ENCODE measurements at regions not wholly inside any gene's neighbourhood (a gene's known extent, or its start where the extent isn't known, plus 50 kb on each side); places are given as distances from the start of the nearest gene placed in this dataset.

DNA sequence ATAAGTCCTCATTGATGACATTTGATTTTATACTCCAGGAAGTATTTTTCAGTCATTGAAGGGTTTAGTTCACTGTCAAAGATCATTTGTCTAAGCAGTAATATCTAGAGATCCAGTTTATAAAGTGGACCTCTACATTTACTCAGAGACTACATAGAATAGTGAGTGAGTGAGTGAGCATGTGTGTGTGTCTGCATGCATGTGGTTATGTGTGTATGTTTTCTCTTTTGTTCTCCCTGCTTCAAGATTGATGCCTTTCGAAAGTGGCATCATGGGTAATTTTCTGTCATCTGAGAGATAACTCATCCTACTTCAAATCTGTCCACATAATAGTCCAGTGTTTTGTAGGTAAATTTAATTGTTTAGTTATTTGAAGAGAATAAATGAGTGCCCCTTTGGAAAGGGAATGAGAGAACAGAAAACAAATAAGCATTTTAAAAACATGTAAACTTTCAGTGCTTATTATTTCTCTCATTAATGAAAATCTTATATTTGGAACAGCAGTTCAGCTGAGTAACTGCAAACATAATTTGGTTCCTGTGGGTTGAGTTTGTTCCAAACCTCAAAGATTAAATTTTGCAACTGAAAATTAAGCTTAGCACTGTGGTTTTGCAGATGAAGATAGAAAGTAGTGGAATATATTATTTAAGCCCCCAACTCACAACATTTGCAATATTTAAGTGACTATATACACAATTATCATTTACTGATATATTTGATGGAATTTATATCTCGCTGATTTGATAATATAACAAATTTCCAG is 1295.1 kb upstream of the C9orf72 start:
- no peak overlapping the region for H3K4me3 ChIP-seq (replicated peaks in 1 of 3; ENCODE audit: insufficient read depth in 1 of 3, low read depth in 2 of 3, low read length in 3 of 3)
- intact Hi-C loops (cut with micrococcal nuclease; ENCODE audit: unreplicated experiment): no loop called here
- H3K4me2 ChIP-seq (ENCODE audit: low read depth, low read length): no peak overlapping the region
- H3K36me3 ChIP-seq (replicated peaks in 1 of 2; ENCODE audit: control insufficient read depth in 1 of 2, insufficient read depth in 2 of 2, low read length in 2 of 2): no peaks in the 10 kb centered on the region
- no peaks in the 10 kb centered on the region for H3K27me3 ChIP-seq (ENCODE audit: control insufficient read depth in 1 of 2, insufficient read depth in 2 of 2, low read length in 2 of 2)
- H3K9me3 ChIP-seq (ENCODE audit: low read length): no peaks in the 10 kb centered on the region
- in situ Hi-C loops (cut with HindIII; ENCODE audit: extremely low pct_ligation_motif_present, low pct_unique_long_range_greater_than_20kb): no loop called here
- ChIA-PET CTCF (ENCODE audit: low intra/inter-chr PET ratio, low total read pairs) (no interaction called here), POLR2A (no interaction called here)
- no peaks in the 10 kb centered on the region for H3K4me1 ChIP-seq (ENCODE audit: insufficient read depth, low read length)
- 1% methylated on average over 2 of the region's 2 CpGs for WGBS (ENCODE audit: low lambda C conversion rate)
- H2AFZ ChIP-seq (ENCODE audit: low read length): no peak overlapping the region
- no peaks in the 10 kb centered on the region for H4K20me1 ChIP-seq (ENCODE audit: insufficient read depth, low read length)
- no peak overlapping the region for H3K27ac ChIP-seq (ENCODE audit: extremely low read length, insufficient read depth, low read length)
- H3K9ac ChIP-seq (ENCODE audit: insufficient read depth, low read depth, low read length): no peak overlapping the region
- H3K79me2 ChIP-seq (ENCODE audit: insufficient read depth, low read length): no peaks in the 10 kb centered on the region
- TF ChIP-seq, protein P1, sequence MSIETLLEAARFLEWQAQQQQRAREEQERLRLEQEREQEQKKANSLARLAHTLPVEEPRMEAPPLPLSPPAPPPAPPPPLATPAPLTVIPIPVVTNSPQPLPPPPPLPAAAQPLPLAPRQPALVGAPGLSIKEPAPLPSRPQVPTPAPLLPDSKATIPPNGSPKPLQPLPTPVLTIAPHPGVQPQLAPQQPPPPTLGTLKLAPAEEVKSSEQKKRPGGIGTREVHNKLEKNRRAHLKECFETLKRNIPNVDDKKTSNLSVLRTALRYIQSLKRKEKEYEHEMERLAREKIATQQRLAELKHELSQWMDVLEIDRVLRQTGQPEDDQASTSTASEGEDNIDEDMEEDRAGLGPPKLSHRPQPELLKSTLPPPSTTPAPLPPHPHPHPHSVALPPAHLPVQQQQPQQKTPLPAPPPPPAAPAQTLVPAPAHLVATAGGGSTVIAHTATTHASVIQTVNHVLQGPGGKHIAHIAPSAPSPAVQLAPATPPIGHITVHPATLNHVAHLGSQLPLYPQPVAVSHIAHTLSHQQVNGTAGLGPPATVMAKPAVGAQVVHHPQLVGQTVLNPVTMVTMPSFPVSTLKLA (IDR thresholded peaks at IDR 0.05): peak; percentile 52; the same call in 1 of the 2 replicates
- TF ChIP-seq, protein P2, sequence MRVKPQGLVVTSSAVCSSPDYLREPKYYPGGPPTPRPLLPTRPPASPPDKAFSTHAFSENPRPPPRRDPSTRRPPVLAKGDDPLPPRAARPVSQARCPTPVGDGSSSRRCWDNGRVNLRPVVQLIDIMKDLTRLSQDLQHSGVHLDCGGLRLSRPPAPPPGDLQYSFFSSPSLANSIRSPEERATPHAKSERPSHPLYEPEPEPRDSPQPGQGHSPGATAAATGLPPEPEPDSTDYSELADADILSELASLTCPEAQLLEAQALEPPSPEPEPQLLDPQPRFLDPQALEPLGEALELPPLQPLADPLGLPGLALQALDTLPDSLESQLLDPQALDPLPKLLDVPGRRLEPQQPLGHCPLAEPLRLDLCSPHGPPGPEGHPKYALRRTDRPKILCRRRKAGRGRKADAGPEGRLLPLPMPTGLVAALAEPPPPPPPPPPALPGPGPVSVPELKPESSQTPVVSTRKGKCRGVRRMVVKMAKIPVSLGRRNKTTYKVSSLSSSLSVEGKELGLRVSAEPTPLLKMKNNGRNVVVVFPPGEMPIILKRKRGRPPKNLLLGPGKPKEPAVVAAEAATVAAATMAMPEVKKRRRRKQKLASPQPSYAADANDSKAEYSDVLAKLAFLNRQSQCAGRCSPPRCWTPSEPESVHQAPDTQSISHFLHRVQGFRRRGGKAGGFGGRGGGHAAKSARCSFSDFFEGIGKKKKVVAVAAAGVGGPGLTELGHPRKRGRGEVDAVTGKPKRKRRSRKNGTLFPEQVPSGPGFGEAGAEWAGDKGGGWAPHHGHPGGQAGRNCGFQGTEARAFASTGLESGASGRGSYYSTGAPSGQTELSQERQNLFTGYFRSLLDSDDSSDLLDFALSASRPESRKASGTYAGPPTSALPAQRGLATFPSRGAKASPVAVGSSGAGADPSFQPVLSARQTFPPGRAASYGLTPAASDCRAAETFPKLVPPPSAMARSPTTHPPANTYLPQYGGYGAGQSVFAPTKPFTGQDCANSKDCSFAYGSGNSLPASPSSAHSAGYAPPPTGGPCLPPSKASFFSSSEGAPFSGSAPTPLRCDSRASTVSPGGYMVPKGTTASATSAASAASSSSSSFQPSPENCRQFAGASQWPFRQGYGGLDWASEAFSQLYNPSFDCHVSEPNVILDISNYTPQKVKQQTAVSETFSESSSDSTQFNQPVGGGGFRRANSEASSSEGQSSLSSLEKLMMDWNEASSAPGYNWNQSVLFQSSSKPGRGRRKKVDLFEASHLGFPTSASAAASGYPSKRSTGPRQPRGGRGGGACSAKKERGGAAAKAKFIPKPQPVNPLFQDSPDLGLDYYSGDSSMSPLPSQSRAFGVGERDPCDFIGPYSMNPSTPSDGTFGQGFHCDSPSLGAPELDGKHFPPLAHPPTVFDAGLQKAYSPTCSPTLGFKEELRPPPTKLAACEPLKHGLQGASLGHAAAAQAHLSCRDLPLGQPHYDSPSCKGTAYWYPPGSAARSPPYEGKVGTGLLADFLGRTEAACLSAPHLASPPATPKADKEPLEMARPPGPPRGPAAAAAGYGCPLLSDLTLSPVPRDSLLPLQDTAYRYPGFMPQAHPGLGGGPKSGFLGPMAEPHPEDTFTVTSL (CRISPR knock-in tag; IDR thresholded peaks at IDR 0.05; ENCODE audit: borderline replicate concordance): no peak
- TF ChIP-seq, protein P3, sequence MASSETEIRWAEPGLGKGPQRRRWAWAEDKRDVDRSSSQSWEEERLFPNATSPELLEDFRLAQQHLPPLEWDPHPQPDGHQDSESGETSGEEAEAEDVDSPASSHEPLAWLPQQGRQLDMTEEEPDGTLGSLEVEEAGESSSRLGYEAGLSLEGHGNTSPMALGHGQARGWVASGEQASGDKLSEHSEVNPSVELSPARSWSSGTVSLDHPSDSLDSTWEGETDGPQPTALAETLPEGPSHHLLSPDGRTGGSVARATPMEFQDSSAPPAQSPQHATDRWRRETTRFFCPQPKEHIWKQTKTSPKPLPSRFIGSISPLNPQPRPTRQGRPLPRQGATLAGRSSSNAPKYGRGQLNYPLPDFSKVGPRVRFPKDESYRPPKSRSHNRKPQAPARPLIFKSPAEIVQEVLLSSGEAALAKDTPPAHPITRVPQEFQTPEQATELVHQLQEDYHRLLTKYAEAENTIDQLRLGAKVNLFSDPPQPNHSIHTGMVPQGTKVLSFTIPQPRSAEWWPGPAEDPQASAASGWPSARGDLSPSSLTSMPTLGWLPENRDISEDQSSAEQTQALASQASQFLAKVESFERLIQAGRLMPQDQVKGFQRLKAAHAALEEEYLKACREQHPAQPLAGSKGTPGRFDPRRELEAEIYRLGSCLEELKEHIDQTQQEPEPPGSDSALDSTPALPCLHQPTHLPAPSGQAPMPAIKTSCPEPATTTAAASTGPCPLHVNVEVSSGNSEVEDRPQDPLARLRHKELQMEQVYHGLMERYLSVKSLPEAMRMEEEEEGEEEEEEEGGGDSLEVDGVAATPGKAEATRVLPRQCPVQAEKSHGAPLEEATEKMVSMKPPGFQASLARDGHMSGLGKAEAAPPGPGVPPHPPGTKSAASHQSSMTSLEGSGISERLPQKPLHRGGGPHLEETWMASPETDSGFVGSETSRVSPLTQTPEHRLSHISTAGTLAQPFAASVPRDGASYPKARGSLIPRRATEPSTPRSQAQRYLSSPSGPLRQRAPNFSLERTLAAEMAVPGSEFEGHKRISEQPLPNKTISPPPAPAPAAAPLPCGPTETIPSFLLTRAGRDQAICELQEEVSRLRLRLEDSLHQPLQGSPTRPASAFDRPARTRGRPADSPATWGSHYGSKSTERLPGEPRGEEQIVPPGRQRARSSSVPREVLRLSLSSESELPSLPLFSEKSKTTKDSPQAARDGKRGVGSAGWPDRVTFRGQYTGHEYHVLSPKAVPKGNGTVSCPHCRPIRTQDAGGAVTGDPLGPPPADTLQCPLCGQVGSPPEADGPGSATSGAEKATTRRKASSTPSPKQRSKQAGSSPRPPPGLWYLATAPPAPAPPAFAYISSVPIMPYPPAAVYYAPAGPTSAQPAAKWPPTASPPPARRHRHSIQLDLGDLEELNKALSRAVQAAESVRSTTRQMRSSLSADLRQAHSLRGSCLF (CRISPR knock-in tag; IDR thresholded peaks at IDR 0.05; ENCODE audit: borderline replicate concordance): no peak
- TF ChIP-seq RFXANK (CRISPR knock-in tag; IDR thresholded peaks at IDR 0.05): no peak
- TF ChIP-seq CBFB (CRISPR knock-in tag; IDR thresholded peaks at IDR 0.05): no peak
- no TSS peak for BruUV-seq (replicated peaks)
- ATAC-seq (no peak), DNase-seq (ENCODE audit: low spot score) (no peak), FAIRE-seq (no peak)
